Erythroblast (primary cell): ENCODE measurements at regions not wholly inside any gene's neighbourhood (a gene's known extent, or its start where the extent isn't known, plus 50 kb on each side); places are given as distances from the start of the nearest gene placed in this dataset.

Experiments
- GATA1 ChIP-seq: IDR thresholded peaks from 2 replicates; pipeline ENCODE4 v1.6.1; 2011; ENCODE audit warnings: low read depth, mild to moderate bottlenecking, control low read depth, low read length, moderate library complexity
- POLR2A ChIP-seq: IDR thresholded peaks from 2 replicates; pipeline ENCODE4 v1.6.1; 2011; ENCODE audit warnings: mild to moderate bottlenecking, low read length

DNA sequence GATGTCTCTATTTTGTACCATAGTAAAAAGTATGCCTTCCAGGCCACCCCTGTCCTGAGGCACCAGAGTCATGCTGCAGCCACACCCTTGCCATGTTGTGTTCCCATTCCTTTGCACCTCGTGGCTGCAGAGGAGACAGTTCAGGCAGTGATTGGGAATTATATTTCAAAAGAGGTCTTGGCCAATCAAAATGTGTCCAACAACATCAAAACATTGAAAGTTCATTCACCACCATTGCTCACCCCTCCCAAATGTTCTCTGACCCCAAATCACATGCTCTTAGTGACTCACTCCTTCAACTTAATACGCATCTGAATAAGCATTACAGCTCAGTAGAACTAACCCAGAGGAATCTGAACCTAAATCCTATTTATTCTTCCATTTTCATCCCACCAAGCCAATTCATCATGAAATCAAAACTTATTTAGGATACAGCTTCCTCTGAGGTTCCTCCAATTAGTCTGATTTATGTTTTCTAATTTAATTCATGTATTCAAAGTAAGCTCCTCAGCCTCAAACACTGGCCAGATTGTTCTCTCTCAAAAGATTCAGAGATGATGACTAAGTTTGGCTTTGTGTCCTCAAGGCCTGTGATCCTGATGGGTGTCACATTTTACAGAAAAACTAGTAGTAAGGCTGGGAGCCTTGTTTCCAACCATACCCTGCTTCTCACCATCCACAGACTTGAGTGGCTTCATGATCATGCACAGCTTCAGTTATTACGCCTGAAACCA is 323.2 kb upstream of the INTU start:
- no peak for TF ChIP-seq POLR2A
- TF ChIP-seq GATA1, result no peak
